Mesendoderm (in vitro differentiated cells): ENCODE measurements at regions not wholly inside any gene's neighbourhood (a gene's known extent, or its start where the extent isn't known, plus 50 kb on each side); places are given as distances from the start of the nearest gene placed in this dataset.

Experiments used
- DNase-seq: peaks from one replicate; pipeline ENCODE4 v3.0.0; 2013
- H2AK5ac ChIP-seq: 2 replicates; pipeline ENCODE4 v1.6.1; 2013; ENCODE audit warnings: low read length, inconsistent platforms
- H2BK120ac ChIP-seq: 2 replicates; pipeline ENCODE4 v1.6.1; 2013; ENCODE audit warnings: low read depth, mild to moderate bottlenecking, low read length, moderate library complexity, mixed read lengths
- H2BK15ac ChIP-seq: replicated peaks from 2 replicates; pipeline ENCODE4 v1.6.1; 2013; ENCODE audit warnings: low read depth, mild to moderate bottlenecking, moderate library complexity
- H2BK5ac ChIP-seq: 2 replicates; pipeline ENCODE4 v1.6.1; 2013; ENCODE audit warnings: low read length, inconsistent platforms
- H3K18ac ChIP-seq: 2 replicates; pipeline ENCODE4 v1.6.1; 2013; ENCODE audit warnings: mild to moderate bottlenecking, low read length, mixed read lengths
- H3K23ac ChIP-seq: one replicate; pipeline ENCODE4 v1.6.1; 2013; ENCODE audit warnings: low read length
- H3K27ac ChIP-seq: 2 replicates; pipeline ENCODE4 v1.5.1; 2013; ENCODE audit warnings: low read depth, mild to moderate bottlenecking, inconsistent platforms, low read length, moderate library complexity
- H3K27me3 ChIP-seq: 2 replicates; pipeline ENCODE4 v1.6.1; 2013; ENCODE audit warnings: low read length, control low read depth, mild to moderate bottlenecking, inconsistent platforms; ENCODE audit not compliant: insufficient read depth, poor library complexity
- H3K36me3 ChIP-seq: 2 replicates; pipeline ENCODE4 v1.6.1; 2013; ENCODE audit warnings: low read length, inconsistent platforms; ENCODE audit not compliant: control insufficient read depth, insufficient read depth
- H3K4ac ChIP-seq: one replicate; pipeline ENCODE4 v1.6.1; 2013; ENCODE audit warnings: low read depth, mild to moderate bottlenecking, low read length, moderate library complexity
- H3K4me1 ChIP-seq: 2 replicates; pipeline ENCODE4 v1.6.1; 2013; ENCODE audit warnings: low read depth, low read length, inconsistent platforms; ENCODE audit not compliant: control insufficient read depth
- H3K4me2 ChIP-seq: 2 replicates; pipeline ENCODE4 v1.6.1; 2013; ENCODE audit warnings: low read length
- H3K4me3 ChIP-seq: 2 replicates; pipeline ENCODE4 v1.5.1; 2013; ENCODE audit warnings: mild to moderate bottlenecking, low read length
- H3K56ac ChIP-seq: one replicate; pipeline ENCODE4 v1.6.1; 2013; ENCODE audit warnings: low read length
- H3K79me1 ChIP-seq: 2 replicates; pipeline ENCODE4 v1.6.1; 2013; ENCODE audit warnings: low read length, inconsistent platforms
- H3K79me2 ChIP-seq: 2 replicates; pipeline ENCODE4 v1.6.1; 2013; ENCODE audit warnings: mild to moderate bottlenecking, low read length; ENCODE audit not compliant: control insufficient read depth, insufficient read depth
- H3K9ac ChIP-seq: 2 replicates; pipeline ENCODE4 v1.6.1; 2013; ENCODE audit warnings: low read length, inconsistent platforms
- H4K5ac ChIP-seq: one replicate; pipeline ENCODE4 v1.6.1; 2013; ENCODE audit warnings: low read length
- H4K8ac ChIP-seq: one replicate; pipeline ENCODE4 v1.6.1; 2013; ENCODE audit warnings: low read depth, mild to moderate bottlenecking, control low read depth, low read length, moderate library complexity
- WGBS: extraction: QIAGEN DNeasy Blood & Tissue Kit; methylation state at CpG from one replicate; pipeline ENCODE4 v1.1.7; 2013; ENCODE audit warnings: low lambda C conversion rate, missing lambda C conversion rate; ENCODE audit not compliant: insufficient coverage; ENCODE audit errors: extremely low coverage; 5-methylcytosine and 5-hydroxymethylcytosine counted together

DNA sequence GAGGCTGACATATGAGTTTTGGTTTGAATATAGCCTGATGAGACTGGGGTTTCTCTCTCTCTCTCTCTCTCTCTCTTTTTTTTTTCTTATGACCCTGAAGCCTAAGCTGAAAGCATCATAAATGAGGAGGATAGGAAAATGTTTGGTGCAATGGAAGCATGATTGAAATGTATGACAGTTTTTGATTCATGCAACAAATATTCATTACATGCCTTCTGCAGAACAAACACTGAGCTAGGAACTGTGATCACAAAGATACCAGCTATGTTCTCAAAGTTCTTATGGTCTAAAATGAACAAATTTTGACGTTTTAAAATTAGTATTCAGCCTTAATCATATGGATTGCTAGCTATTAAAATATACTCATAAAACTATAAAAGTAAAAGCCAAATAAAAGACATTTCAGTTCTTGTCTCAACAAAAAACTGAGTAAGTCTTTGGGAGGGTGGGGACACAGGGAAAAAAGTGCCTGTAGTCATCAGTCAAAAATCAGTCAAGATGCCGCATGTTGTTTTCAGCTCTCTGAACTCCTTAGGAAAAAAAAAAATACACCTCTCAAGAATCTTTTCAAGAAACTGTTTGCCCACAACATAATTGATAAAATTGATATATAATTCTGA lies 57.2 kb downstream of the NKX6-1 start:
- no peaks in the 10 kb centered on the region for H3K4me1 ChIP-seq
- no peak overlapping the region for H2BK120ac ChIP-seq
- no peak overlapping the region for H2BK15ac ChIP-seq
- no peak for DNase-seq
- no peaks in the 10 kb centered on the region for H3K79me1 ChIP-seq
- H4K8ac ChIP-seq: no peak overlapping the region
- H3K56ac ChIP-seq: no peak overlapping the region
- WGBS: no CpG with 5 or more reads among the region's 2 CpGs
- H3K4ac ChIP-seq: no peak overlapping the region
- H3K27me3 ChIP-seq: no peaks in the 10 kb centered on the region
- no peak overlapping the region for H2BK5ac ChIP-seq
- no peak overlapping the region for H3K9ac ChIP-seq
- H3K36me3 ChIP-seq: no peaks in the 10 kb centered on the region
- H3K4me3 ChIP-seq: no peak overlapping the region
- H4K5ac ChIP-seq: no peak overlapping the region
- H3K79me2 ChIP-seq: no peaks in the 10 kb centered on the region
- H3K27ac ChIP-seq: no peak overlapping the region
- no peak overlapping the region for H3K18ac ChIP-seq
- no peak overlapping the region for H3K4me2 ChIP-seq
- no peak overlapping the region for H2AK5ac ChIP-seq
- no peak overlapping the region for H3K23ac ChIP-seq

DNA sequence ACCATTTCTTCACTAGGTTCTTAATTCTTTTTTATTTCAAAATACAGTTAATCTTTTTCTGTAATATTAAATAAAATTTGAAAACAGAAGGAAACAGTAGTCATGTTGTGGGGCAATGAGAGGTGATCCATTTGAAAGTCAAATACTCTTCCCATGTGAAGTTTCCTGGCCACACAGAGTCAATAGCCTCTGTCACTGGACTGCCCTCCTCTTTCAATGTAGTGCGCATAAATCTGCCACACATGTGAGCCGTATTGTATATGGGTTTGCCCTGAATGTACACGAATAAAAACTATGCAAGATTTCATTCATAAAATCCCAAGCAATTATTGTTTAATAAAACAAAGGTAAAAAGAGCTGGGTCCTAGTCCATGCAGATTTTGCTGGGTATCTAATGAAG lies 59.1 kb downstream of the NKX6-1 start:
- Histone ChIP-seq H3K79me2 (no peaks in the 10 kb centered on the region), H2BK5ac (no peak overlapping the region), H4K5ac (no peak overlapping the region), H3K4ac (no peak overlapping the region), H2BK120ac (no peak overlapping the region), H4K8ac (no peak overlapping the region), H2BK15ac (no peak overlapping the region), H3K4me3 (no peak overlapping the region), H3K79me1 (no peaks in the 10 kb centered on the region), H3K4me2 (no peak overlapping the region), H3K56ac (no peak overlapping the region), H3K23ac (no peak overlapping the region), H3K18ac (no peak overlapping the region), H3K4me1 (no peaks in the 10 kb centered on the region), H3K27me3 (no peaks in the 10 kb centered on the region), H3K36me3 (no peaks in the 10 kb centered on the region), H3K27ac (no peak overlapping the region), H3K9ac (no peak overlapping the region), H2AK5ac (no peak overlapping the region)
- no peak for DNase-seq
- no CpG with 5 or more reads among the region's 3 CpGs for WGBS

DNA sequence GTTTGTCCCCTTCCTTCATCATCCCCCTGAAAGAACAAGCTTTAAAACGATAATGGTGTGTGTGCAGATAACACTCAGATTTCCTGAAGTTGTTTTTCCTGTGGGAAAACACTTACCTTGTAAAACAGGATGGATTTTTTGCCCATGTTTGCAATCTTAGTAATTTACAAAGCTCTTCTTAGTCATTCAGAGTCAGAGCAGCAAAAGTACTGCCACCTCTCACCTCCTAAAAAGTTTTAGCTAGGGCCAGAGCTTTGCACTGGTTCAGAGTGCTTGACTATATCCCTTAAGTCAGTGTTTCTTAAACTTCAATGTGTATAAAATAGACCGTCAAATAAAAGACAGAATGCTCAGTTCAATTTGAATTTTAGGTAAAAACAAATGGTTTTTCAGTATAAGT lies 62.3 kb downstream of the NKX6-1 start:
- Histone ChIP-seq H3K36me3 (no peaks in the 10 kb centered on the region), H2AK5ac (no peak overlapping the region), H3K27me3 (no peaks in the 10 kb centered on the region), H2BK120ac (no peak overlapping the region), H3K79me1 (no peaks in the 10 kb centered on the region), H4K8ac (no peak overlapping the region), H3K23ac (no peak overlapping the region), H3K9ac (no peak overlapping the region), H3K27ac (no peak overlapping the region), H3K56ac (no peak overlapping the region), H3K4ac (no peak overlapping the region), H3K4me1 (no peaks in the 10 kb centered on the region), H3K18ac (no peak overlapping the region), H2BK15ac (no peak overlapping the region), H3K4me2 (no peak overlapping the region), H2BK5ac (no peak overlapping the region), H3K79me2 (no peaks in the 10 kb centered on the region), H4K5ac (no peak overlapping the region), H3K4me3 (no peak overlapping the region)
- WGBS: no CpG with 5 or more reads among the region's 2 CpGs
- DNase-seq: no peak

DNA sequence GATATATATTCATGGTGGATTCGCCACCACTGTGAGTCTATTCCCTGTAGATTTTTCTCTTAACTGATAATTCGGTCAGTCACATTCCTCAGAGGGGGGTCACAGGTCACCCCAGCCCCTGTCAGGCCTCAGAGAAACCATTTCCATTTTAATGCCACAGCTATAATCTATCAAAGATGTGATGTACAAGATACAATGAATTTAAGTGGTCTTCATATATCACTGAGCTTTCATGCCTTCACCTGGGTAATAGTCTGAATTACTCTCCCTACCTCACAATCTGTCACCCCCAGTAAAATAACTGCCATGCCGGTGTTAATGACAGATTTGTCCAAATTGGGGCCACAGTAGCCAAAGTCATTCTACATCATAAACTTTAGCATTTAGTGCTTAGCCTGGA lies 64.7 kb downstream of the NKX6-1 start:
- WGBS: no CpG with 5 or more reads among the region's 3 CpGs
- H3K4me1 ChIP-seq: no peaks in the 10 kb centered on the region
- no peak overlapping the region for H2BK120ac ChIP-seq
- no peak overlapping the region for H3K27ac ChIP-seq
- no peak overlapping the region for H3K9ac ChIP-seq
- H3K23ac ChIP-seq: no peak overlapping the region
- no peak overlapping the region for H3K4ac ChIP-seq
- H3K36me3 ChIP-seq: no peaks in the 10 kb centered on the region
- no peak overlapping the region for H2BK15ac ChIP-seq
- no peak for DNase-seq
- no peak overlapping the region for H2AK5ac ChIP-seq
- H4K8ac ChIP-seq: no peak overlapping the region
- no peak overlapping the region for H4K5ac ChIP-seq
- H3K56ac ChIP-seq: no peak overlapping the region
- no peaks in the 10 kb centered on the region for H3K27me3 ChIP-seq
- no peaks in the 10 kb centered on the region for H3K79me1 ChIP-seq
- no peak overlapping the region for H2BK5ac ChIP-seq
- no peak overlapping the region for H3K4me2 ChIP-seq
- H3K18ac ChIP-seq: no peak overlapping the region
- no peaks in the 10 kb centered on the region for H3K79me2 ChIP-seq
- no peak overlapping the region for H3K4me3 ChIP-seq

DNA sequence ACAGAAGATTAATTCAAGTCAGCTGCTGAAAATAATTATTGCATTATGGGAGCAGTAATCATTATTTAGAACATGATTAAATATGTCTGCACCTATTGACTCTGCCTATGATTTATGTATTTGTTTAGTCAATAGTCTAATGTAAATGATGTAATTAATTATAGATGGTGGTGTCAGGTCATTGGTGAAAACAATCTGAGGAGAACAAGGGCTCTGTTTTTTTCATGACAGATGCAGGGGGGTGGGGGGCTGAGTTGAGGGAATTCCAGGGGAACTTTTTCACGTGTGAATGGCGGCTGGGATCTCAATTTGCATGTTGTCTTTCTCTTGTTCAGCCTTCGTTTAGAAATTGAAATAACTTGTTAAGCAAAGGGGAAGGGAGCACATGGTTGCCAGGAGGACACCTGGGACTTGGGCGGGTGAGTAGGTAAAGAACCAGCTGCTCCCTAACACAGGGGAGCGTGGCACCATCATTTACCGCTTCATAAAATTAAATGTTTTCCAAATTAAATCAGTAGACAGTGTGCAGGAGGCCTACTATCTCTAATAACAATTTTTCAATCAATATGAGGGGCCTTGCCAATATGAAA lies 65.4 kb downstream of the NKX6-1 start:
- H3K79me1 ChIP-seq: no peaks in the 10 kb centered on the region
- H3K23ac ChIP-seq: no peak overlapping the region
- no peak overlapping the region for H2BK5ac ChIP-seq
- H3K79me2 ChIP-seq: no peaks in the 10 kb centered on the region
- H3K4me1 ChIP-seq: no peaks in the 10 kb centered on the region
- H3K27ac ChIP-seq: no peak overlapping the region
- no peaks in the 10 kb centered on the region for H3K27me3 ChIP-seq
- H3K18ac ChIP-seq: no peak overlapping the region
- H4K8ac ChIP-seq: no peak overlapping the region
- H3K36me3 ChIP-seq: no peaks in the 10 kb centered on the region
- no peak overlapping the region for H3K56ac ChIP-seq
- no peak for DNase-seq
- H2BK15ac ChIP-seq: no peak overlapping the region
- H3K4me2 ChIP-seq: no peak overlapping the region
- H4K5ac ChIP-seq: no peak overlapping the region
- WGBS: no CpG with 5 or more reads among the region's 6 CpGs
- H2BK120ac ChIP-seq: no peak overlapping the region
- H3K4ac ChIP-seq: no peak overlapping the region
- no peak overlapping the region for H3K4me3 ChIP-seq
- no peak overlapping the region for H2AK5ac ChIP-seq
- H3K9ac ChIP-seq: no peak overlapping the region

DNA sequence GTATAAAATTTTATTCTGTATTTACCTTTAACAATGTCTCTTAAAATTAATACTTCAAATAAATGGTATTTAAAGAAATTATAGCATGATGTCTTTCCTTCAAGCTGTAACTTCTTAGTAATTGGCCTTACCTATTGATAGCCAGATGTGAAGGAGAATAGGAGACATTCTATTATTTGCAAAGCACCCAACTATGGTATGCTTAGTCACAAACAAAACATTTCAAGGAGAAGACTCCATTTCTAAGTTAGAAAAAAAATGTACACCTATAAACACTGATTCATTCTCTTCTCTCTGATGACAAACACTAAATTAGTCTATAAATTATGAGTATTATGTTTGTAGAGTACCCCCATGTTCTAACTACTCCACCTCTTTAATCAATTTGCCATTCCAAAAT lies 66.4 kb downstream of the NKX6-1 start:
- no peak for DNase-seq
- Histone ChIP-seq H3K79me2 (no peaks in the 10 kb centered on the region), H3K56ac (no peak overlapping the region), H4K5ac (no peak overlapping the region), H3K79me1 (no peaks in the 10 kb centered on the region), H3K4me1 (no peaks in the 10 kb centered on the region), H2AK5ac (no peak overlapping the region), H2BK120ac (no peak overlapping the region), H3K36me3 (no peaks in the 10 kb centered on the region), H3K9ac (no peak overlapping the region), H3K4me3 (no peak overlapping the region), H2BK5ac (no peak overlapping the region), H3K27ac (no peak overlapping the region), H4K8ac (no peak overlapping the region), H3K27me3 (no peaks in the 10 kb centered on the region), H3K23ac (no peak overlapping the region), H2BK15ac (no peak overlapping the region), H3K18ac (no peak overlapping the region), H3K4me2 (no peak overlapping the region), H3K4ac (no peak overlapping the region)
